Ecto neural progenitor cell (in vitro differentiated cells): ENCODE measurements at regions not wholly inside any gene's neighbourhood (a gene's known extent, or its start where the extent isn't known, plus 50 kb on each side); places are given as distances from the start of the nearest gene placed in this dataset.

Source experiments
- DNase-seq: peaks from one replicate; pipeline ENCODE4 v3.0.0-alpha.2; 2018; ENCODE audit warnings: low spot score

GRCh38 chr21:35428001-35428320, 378.9 kb upstream of the RUNX1 start:
- no peak for DNase-seq

- no peak for DNase-seq
These were observed 378.4 kb upstream of the RUNX1 start for GRCh38 chr21:35427320-35428000.

DNA sequence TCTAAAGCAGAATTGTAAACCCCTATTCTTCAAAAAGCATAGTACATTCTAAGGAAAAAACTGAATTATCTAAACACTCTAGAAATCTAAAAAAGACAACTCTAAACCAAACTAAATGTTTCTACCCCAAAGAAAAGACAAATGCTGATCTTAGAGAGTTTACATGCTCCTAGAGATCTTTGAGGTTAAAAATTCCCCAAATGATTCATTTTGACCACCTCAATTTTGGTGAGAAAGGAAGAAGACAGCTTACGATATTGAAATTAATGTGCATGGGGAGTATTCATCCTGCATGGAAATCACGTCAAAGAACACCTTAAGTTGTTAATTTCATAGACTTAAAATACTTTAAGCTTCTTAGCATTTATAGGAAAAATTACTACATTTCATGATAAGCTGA, 377.8 kb upstream of the RUNX1 start:
- no peak for DNase-seq

DNA sequence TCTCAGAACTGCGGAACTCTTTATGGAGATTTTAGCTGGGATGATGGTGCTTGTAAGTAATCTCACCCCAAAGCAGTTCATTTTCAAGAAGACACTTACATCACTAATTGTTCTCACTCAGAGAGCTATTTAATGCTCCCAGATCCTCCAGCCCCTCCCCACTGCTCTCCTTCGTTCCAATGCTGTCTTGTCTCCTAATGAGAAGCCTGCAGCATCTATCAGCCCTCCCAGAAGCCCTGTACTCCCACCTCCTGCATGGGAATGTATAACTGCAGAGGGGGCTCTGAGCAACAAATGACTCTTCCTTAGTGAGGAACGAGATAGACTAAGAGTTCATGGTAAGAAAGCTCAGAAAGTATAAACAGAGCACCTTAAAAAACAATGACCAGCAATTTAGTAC, 377.4 kb upstream of the RUNX1 start:
- DNase-seq, result no peak

- no peak for DNase-seq
These were observed 375.0 kb upstream of the RUNX1 start for GRCh38 chr21:35424122-35424521.

GRCh38 chr21:35423709-35424108, 374.6 kb upstream of the RUNX1 start:
- DNase-seq, result no peak

DNA sequence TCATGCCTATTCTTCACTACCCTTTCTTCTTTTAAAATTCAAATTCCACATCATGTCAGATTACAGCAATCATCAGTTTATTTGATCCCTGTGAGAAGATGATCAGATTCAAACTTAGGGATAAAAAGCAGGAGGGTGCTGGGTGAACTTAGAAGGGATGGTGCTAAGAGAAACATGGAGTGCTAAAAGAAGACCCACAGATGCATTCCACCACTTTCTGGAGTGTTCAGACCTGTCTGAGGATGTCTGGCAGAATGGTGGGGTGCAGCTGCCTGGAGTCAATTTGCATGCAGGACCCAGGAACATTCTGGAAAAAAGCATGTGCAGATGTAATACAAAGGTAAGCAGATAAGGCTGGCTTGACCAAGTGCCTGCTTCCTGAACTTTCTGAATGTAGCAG, 372.9 kb upstream of the RUNX1 start:
- DNase-seq, result no peak

GRCh38 chr21:35421221-35421620, 372.1 kb upstream of the RUNX1 start:
- DNase-seq, result no peak

DNA sequence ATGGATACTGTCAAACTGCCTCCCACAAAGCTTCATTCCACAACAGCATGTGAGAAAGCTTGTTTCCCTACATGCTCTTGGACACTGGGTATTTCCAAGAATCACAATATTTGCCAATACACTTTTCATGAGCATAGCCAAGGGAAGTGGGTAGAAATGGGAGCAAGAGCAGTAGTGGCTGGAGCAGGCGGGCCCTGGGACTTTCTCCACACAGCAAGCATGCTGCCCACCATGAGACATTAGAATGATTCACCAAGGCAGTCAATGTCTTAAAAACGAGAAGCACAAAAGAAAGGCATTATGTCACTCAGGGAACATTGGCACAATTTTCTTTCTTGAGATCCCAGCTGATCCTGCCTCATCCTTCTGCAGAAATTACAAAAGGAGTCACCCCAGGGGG, 371.6 kb upstream of the RUNX1 start:
- no peak for DNase-seq

- no peak for DNase-seq
These were observed 368.7 kb upstream of the RUNX1 start for GRCh38 chr21:35417762-35418161.

DNA sequence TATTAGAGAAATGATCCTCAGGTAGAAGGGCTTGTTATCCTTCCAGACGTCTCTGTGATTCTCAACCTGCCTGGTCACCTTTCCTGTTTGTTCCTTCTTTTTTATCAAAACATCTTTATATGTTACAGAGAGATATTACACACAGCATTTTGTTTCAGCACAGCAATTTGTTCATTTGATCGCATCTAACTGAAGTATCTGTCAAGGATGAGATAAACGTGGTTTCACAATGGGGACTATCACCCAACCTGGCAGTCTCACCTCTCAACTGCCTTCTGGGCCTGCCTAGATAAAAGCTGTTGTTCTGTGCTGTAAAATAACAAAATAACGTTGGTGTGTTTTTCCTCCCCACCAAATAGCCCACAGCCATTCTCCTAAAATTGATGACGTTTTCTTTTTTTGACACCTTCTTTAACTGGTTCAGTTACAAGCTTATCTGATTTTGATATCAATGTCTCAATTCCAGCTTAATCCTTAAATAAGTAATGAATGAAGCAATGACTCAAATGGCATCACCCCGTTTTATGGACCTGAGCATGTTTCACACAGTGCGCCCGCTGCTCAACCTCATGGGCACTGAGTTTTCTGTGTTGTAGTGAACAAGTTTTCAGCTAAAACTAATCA, 367.9 kb upstream of the RUNX1 start:
- DNase-seq, result no peak

DNA sequence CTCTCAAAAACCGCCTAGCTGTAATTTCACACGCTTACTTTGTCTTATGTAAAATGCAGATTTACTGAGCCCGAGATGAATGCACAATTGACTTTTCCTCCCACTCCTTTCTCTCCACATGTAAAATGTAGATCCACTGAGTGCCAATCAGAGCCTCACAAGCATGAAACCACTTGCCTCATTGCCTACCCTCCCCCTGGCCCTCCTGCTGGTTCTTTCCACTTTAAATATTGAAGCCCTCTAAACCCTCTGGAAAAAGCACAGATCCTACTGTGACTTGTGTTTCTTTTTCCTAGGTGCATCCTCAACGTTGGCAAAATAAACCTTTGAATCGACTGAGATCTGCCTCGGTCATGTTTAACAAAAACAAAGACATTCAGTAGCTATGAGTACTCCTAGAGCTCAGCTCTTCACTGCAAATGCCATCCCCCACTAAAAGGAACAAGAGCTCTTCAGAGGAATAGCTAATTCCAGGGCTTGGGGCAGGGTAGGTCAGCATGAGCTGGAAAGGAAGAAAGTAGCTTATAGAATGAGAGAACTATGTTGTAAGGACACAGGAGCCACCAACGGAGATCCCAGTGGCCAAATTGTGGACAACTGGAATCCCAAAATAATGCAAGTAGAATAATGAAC, 365.5 kb upstream of the RUNX1 start:
- no peak for DNase-seq

- no peak for DNase-seq
These were observed 365.0 kb upstream of the RUNX1 start for GRCh38 chr21:35414056-35414455.

- no peak for DNase-seq
These were observed 363.1 kb upstream of the RUNX1 start for GRCh38 chr21:35412231-35412630.

- DNase-seq, result no peak
These were observed 362.3 kb upstream of the RUNX1 start for GRCh38 chr21:35411434-35411833.

GRCh38 chr21:35410656-35411055, 361.6 kb upstream of the RUNX1 start:
- no peak for DNase-seq

- no peak for DNase-seq
These were observed 361.0 kb upstream of the RUNX1 start for GRCh38 chr21:35410123-35410522.

DNA sequence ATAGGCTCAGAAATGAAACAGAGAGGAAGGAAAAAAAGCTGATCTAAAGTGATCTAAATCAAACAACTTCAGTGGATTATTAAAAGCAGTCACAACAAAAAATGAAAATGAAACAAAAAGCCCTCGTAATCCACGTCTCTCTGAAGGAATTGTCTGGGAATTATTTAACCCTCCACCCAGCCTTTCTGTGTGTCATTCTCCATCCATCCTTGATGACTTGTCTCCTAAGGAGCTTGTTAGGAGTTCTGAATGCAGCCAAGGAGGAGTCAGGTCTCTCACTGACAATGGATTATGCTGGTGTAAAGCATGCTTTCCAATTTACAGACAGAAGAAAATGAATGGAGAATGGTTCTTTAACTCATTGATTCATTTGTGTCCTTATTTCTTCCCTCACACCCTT, 359.3 kb upstream of the RUNX1 start:
- no peak for DNase-seq

DNA sequence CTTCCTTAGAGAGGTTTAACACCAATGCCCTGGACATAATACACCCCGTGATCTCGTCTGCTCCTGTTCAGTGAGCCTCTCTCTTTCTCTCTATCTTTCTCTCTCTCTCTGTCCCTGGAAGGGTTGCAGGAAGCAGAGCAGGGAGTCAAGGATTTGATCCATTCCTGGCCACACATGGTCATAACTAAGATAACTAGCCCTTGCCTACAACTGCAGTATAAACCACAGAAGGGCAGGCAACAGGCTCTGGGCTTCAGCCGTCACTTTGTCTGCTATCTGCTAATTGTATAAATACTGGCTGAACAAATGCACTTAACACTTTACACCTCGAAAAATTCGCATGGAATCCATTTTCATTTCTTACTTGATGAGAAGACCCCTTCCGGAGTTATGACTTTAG, 357.5 kb upstream of the RUNX1 start:
- no peak for DNase-seq

- no peak for DNase-seq
These were observed 356.9 kb upstream of the RUNX1 start for GRCh38 chr21:35405981-35406380.

DNA sequence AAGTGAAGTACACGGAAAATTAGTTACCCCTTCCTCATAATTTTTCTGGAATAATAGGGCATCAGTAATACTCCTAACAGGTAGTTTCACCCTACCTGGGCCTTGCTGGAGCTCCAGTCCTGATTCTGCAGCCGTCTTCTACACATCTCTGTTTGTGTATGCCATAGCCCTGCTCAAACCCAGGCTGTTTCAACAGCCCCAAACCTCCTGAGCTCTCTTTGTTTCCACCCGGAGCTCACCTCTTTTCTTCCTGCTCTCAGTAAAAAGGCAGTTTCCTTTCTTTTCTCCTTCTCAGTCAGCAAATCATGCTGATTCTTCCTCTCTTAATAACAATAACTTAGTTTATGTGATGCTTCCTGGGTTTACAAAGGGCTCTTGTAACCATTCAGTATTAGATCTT, 355.1 kb upstream of the RUNX1 start:
- DNase-seq, result no peak

GRCh38 chr21:35402061-35402460, 353.0 kb upstream of the RUNX1 start:
- no peak for DNase-seq

DNA sequence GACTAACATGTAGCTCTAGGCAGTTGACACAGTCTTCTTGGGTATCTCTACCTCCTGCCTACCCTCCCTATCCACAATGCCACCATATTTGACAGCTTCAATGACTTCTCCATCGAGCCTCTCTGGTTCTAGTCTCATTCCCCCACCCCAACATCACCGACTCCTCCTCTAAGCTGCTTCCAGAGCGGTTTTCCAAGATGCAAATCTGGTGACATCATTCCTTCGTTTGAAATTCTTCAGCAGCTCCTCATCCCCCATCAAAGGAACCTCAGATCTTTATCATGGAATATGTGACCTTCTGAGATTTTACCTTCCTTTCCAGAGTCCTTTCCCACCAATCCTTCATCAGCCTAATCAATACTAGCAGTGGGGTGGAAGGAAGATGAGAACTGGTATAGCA, 352.4 kb upstream of the RUNX1 start:
- DNase-seq, result no peak
